Astrocyte of the spinal cord (primary cell): ENCODE measurements at regions not wholly inside any gene's neighbourhood (a gene's known extent, or its start where the extent isn't known, plus 50 kb on each side); places are given as distances from the start of the nearest gene placed in this dataset.

Experiments used
- DNase-seq: peaks from one replicate; pipeline ENCODE4 v3.0.0; 2011; ENCODE audit warnings: low read depth, low spot score
- H3K4me3 ChIP-seq: 2 replicates; pipeline ENCODE4 v1.5.1; 2011; ENCODE audit warnings: low read depth, mild to moderate bottlenecking, low read length, moderate library complexity
- CTCF ChIP-seq: IDR thresholded peaks from 2 replicates; pipeline ENCODE4 v1.5.1; 2012; ENCODE audit warnings: low read depth, mild to moderate bottlenecking, low read length, inconsistent platforms
- in situ Hi-C: cut with HindIII; loops from 2 replicates; pipeline ENCODE4 v1.10.0; 2017; ENCODE audit warnings: low sequenced_read_pairs

GRCh38 chr5:6806668-6807067, 93.4 kb downstream of the TENT4A start:
- no peak for DNase-seq
- H3K4me3 ChIP-seq: no peak overlapping the region
- in situ Hi-C loops: no loop called here
- TF ChIP-seq CTCF: no peak

DNA sequence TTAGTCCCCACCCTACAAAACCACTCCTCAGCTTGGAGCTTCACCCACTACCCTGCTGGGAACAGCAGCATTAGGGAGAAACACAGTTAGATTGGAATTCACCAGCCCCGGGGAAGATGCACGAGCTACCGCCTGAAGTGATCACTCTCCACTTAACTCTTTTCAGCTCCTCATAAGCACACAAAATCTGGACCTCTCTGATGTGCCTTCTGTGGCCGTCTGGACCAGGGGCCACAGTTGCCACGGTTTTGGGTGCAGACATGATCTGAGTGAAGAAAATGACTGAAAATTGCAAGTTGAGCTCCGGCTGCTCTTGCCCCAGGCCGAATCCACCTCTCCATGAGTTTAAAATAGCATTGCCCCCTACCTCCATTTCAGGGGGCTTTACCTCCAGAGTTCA, 95.2 kb downstream of the TENT4A start:
- no peak for DNase-seq
- in situ Hi-C loops: no loop called here
- no peak for TF ChIP-seq CTCF
- no peak overlapping the region for H3K4me3 ChIP-seq

- DNase-seq: no peak
- H3K4me3 ChIP-seq: no peak overlapping the region
- in situ Hi-C loops: no loop called here
- TF ChIP-seq CTCF: no peak
Observed at GRCh38 chr5:6810641-6811405, 97.6 kb downstream of the TENT4A start.

DNA sequence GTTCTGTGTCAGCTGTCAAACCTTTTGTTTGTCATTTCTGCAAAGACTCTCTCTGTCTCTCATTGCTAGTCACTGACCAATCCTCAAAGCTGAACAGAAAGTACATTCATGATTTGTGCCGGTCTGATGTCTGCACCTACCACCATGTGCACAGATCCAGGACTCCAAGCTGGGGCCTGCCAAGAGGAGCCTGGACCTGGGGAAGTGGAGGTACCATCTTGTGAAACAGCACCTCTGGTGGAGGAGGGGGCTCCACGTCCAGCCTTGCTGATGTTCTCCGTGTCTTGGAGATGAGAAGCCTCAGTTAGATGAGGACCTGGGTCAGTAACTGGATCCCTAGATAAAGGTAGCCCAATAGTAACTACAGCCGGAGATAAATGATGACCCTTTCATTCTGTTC, 98.9 kb downstream of the TENT4A start:
- TF ChIP-seq CTCF: no peak
- in situ Hi-C loops: no loop called here
- no peak for DNase-seq
- H3K4me3 ChIP-seq: no peak overlapping the region

GRCh38 chr5:6812800-6813731, 99.8 kb downstream of the TENT4A start:
- in situ Hi-C loops: no loop called here
- no peak for TF ChIP-seq CTCF
- DNase-seq: no peak
- H3K4me3 ChIP-seq: no peak overlapping the region

DNA sequence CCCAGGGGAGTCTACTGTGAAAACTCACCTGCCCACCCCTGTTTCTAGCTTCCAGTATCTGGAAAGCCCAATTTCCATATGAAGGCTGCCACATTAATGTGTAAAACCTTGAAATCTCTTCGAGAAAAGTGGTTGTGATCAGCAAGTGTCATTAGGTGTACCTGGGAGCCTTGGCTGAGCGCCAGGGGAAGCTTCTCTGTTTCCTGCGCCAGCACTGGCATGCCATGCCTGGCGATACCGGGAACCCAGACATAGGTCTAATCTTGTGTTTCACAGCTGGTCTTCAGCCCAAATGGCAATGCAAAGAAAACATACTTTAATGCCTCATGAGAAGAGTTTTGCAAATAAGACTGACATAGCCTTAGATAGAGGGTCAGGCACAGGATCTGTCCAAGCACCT, 101.6 kb downstream of the TENT4A start:
- H3K4me3 ChIP-seq: no peak overlapping the region
- DNase-seq: no peak
- no peak for TF ChIP-seq CTCF
- in situ Hi-C loops: no loop called here
